Fibroblast of lung (primary cell): ENCODE measurements at regions not wholly inside any gene's neighbourhood (a gene's known extent, or its start where the extent isn't known, plus 50 kb on each side); places are given as distances from the start of the nearest gene placed in this dataset.

ENCODE experiments used
- DNase-seq, 2 donors: peaks; one replicate each; pipeline versions ENCODE4 v3.0.0 to v3.0.0-alpha.2; 2010; ENCODE audit warnings: low read depth in 2 of 2
- H2AFZ ChIP-seq: 2 replicates; pipeline ENCODE4 v1.5.1; 2012; ENCODE audit warnings: low read length, control low read depth, inconsistent platforms
- H3K27ac ChIP-seq: 2 replicates; pipeline ENCODE4 v1.5.1; 2011; ENCODE audit warnings: low read length, control low read depth; ENCODE audit not compliant: insufficient read depth
- H3K27me3 ChIP-seq: 2 replicates; pipeline ENCODE4 v1.5.1; 2011; ENCODE audit warnings: mild to moderate bottlenecking, low read length; ENCODE audit not compliant: control insufficient read depth, insufficient read depth
- H3K36me3 ChIP-seq: 2 replicates; pipeline ENCODE4 v1.5.1; 2011; ENCODE audit warnings: low read length; ENCODE audit not compliant: control insufficient read depth, insufficient read depth
- H3K4me1 ChIP-seq: 2 replicates; pipeline ENCODE4 v1.5.1; 2011; ENCODE audit warnings: low read length; ENCODE audit not compliant: control insufficient read depth, insufficient read depth; ENCODE audit errors: extremely low read depth
- H3K4me2 ChIP-seq: 2 replicates; pipeline ENCODE4 v1.5.1; 2011; ENCODE audit warnings: low read length, control low read depth; ENCODE audit not compliant: insufficient read depth; ENCODE audit errors: extremely low read depth
- H3K4me3 ChIP-seq, 4 experiments: fragments of 200-600 bp in 1 of 4; sonication (generic) in 1 of 4; replicated peaks in 1 of 4; 2 replicates each; pipeline ENCODE4 v1.5.1; 2011 to 2016; ENCODE audit warnings: low read length in 4 of 4, low read depth in 3 of 4, mild to moderate bottlenecking in 3 of 4, control low read depth in 2 of 4, inconsistent platforms in 1 of 4, mixed read lengths in 1 of 4; ENCODE audit not compliant: insufficient read depth in 1 of 4; ENCODE audit errors: control extremely low read depth in 1 of 4
- H3K79me2 ChIP-seq: 2 replicates; pipeline ENCODE4 v1.5.1; 2012; ENCODE audit warnings: mild to moderate bottlenecking, low read length, inconsistent platforms; ENCODE audit not compliant: control insufficient read depth, insufficient read depth
- H3K9ac ChIP-seq: 2 replicates; pipeline ENCODE4 v1.5.1; 2011; ENCODE audit warnings: mild to moderate bottlenecking, low read length, control low read depth; ENCODE audit not compliant: insufficient read depth
- H3K9me3 ChIP-seq: 2 replicates; pipeline ENCODE4 v1.5.1; 2012; ENCODE audit warnings: low read depth, low read length; ENCODE audit not compliant: control insufficient read depth, insufficient read depth
- H4K20me1 ChIP-seq: 2 replicates; pipeline ENCODE4 v1.5.1; 2011; ENCODE audit warnings: low read length; ENCODE audit not compliant: control insufficient read depth, insufficient read depth; ENCODE audit errors: extremely low read depth
- EZH2 ChIP-seq: IDR thresholded peaks from 2 replicates; pipeline ENCODE4 v1.5.1; 2012; ENCODE audit warnings: low read length, control low read depth, mild to moderate bottlenecking; ENCODE audit errors: missing control alignments
- TF ChIP-seq, protein P1 (sequence below), 2 donors: IDR thresholded peaks in 1 of 2; conservative IDR thresholded peaks in 1 of 2; 1 replicate in 1 of 2; 2 replicates in 1 of 2; pipeline ENCODE4 v1.5.1; 2011 to 2012; ENCODE audit warnings: low read length in 2 of 2, control low read depth in 1 of 2, inconsistent platforms in 1 of 2, low read depth in 1 of 2, mild to moderate bottlenecking in 1 of 2

DNA sequence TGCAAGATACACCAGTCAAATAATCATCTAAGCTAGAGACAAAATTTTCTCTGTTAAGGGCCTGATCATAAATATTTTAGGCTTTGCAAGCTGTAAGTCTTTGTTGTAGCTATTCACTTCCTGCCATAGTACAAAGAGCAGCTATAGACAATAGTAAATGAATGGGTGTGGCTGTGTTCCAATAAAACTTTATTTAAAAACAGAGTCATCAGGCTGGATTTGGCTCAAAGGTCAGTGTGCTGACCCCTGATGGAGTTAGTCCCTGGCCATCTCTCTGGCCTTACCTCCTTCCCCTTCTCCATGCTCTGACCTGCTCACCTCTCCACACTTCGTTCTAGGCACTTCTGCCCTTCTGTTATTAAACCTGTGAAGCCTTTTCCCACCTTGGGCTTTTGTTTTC lies 86.0 kb downstream of the DRD1 start:
- no peaks in the 10 kb centered on the region for H3K27me3 ChIP-seq
- H3K4me3 ChIP-seq, result no peak overlapping the region
- DNase-seq, result no peak
- H3K36me3 ChIP-seq, result no peaks in the 10 kb centered on the region
- no peak overlapping the region for H3K4me2 ChIP-seq
- no peaks in the 10 kb centered on the region for H3K4me1 ChIP-seq
- H4K20me1 ChIP-seq, result no peaks in the 10 kb centered on the region
- no peak overlapping the region for H2AFZ ChIP-seq
- TF ChIP-seq, protein P1, sequence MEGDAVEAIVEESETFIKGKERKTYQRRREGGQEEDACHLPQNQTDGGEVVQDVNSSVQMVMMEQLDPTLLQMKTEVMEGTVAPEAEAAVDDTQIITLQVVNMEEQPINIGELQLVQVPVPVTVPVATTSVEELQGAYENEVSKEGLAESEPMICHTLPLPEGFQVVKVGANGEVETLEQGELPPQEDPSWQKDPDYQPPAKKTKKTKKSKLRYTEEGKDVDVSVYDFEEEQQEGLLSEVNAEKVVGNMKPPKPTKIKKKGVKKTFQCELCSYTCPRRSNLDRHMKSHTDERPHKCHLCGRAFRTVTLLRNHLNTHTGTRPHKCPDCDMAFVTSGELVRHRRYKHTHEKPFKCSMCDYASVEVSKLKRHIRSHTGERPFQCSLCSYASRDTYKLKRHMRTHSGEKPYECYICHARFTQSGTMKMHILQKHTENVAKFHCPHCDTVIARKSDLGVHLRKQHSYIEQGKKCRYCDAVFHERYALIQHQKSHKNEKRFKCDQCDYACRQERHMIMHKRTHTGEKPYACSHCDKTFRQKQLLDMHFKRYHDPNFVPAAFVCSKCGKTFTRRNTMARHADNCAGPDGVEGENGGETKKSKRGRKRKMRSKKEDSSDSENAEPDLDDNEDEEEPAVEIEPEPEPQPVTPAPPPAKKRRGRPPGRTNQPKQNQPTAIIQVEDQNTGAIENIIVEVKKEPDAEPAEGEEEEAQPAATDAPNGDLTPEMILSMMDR (conservative IDR thresholded peaks at IDR 0.05 in 1 of 2, IDR thresholded peaks at IDR 0.05 in 1 of 2; ENCODE audit: low read depth in 1 of 2, low read length in 2 of 2), result no peak
- TF ChIP-seq EZH2, result no peak
- H3K9me3 ChIP-seq, result no peaks in the 10 kb centered on the region
- no peak overlapping the region for H3K9ac ChIP-seq
- no peaks in the 10 kb centered on the region for H3K79me2 ChIP-seq
- no peak overlapping the region for H3K27ac ChIP-seq

DNA sequence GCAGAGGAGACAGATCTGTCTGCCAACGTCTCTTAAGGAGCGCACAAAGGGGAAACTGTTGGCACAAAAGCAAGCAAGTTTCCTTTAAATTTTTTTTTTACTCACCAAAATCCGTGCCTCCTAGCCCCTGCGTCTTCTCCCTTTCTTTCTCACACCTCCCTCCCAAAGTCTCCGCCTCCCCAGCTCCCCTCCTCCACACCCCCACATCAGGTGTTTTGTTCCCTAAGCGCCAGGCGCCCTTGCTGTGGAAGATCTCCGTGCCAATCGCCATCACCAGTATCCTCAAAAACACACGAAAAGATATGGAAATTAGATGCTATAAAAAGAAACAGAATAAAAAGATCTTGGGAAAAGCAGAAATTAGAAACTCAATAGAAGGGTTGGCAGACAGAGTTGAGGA lies 87.6 kb downstream of the DRD1 start:
- Histone ChIP-seq H3K79me2 (no peaks in the 10 kb centered on the region), H3K4me2 (no peak overlapping the region), H3K27ac (no peak overlapping the region), H3K9ac (no peak overlapping the region), H2AFZ (no peak overlapping the region), H3K9me3 (no peaks in the 10 kb centered on the region), H4K20me1 (no peaks in the 10 kb centered on the region), H3K4me1 (no peaks in the 10 kb centered on the region), H3K4me3 (no peak overlapping the region), H3K36me3 (no peaks in the 10 kb centered on the region), H3K27me3 (no peaks in the 10 kb centered on the region)
- TF ChIP-seq, protein P1 (conservative IDR thresholded peaks at IDR 0.05 in 1 of 2, IDR thresholded peaks at IDR 0.05 in 1 of 2; ENCODE audit: low read depth in 1 of 2, low read length in 2 of 2), result no peak
- no peak for TF ChIP-seq EZH2
- DNase-seq, result no peak

DNA sequence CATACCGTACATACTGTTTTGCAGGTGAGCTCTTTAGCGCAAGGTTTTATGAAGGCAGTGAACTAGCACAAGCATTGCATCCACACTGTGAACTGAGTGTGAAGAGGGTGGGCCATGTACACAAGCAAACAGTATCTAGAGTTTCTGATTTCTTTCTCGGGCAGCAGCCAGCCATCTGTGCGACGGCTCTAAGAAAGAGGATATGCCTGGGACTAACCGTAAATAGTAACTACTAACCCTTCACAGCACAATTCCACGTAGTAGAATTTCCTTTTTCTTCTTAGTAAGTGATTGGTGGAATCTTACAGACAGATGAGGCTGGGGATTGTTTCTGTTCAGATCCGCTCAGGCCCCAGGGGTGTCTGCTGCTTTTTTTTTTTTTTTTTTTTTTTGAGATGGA lies 89.0 kb downstream of the DRD1 start:
- H4K20me1 ChIP-seq, result no peaks in the 10 kb centered on the region
- no peak overlapping the region for H3K9ac ChIP-seq
- no peak overlapping the region for H2AFZ ChIP-seq
- TF ChIP-seq, protein P1 (conservative IDR thresholded peaks at IDR 0.05 in 1 of 2, IDR thresholded peaks at IDR 0.05 in 1 of 2; ENCODE audit: low read depth in 1 of 2, low read length in 2 of 2), result no peak
- no peak for TF ChIP-seq EZH2
- H3K36me3 ChIP-seq, result no peaks in the 10 kb centered on the region
- no peaks in the 10 kb centered on the region for H3K4me1 ChIP-seq
- H3K4me2 ChIP-seq, result no peak overlapping the region
- H3K79me2 ChIP-seq, result no peaks in the 10 kb centered on the region
- H3K9me3 ChIP-seq, result no peaks in the 10 kb centered on the region
- no peak for DNase-seq
- no peak overlapping the region for H3K27ac ChIP-seq
- no peak overlapping the region for H3K4me3 ChIP-seq
- no peaks in the 10 kb centered on the region for H3K27me3 ChIP-seq
